AG09309 (cell line): ENCODE measurements at regions not wholly inside any gene's neighbourhood (a gene's known extent, or its start where the extent isn't known, plus 50 kb on each side); places are given as distances from the start of the nearest gene placed in this dataset.

Experiments
- DNase-seq: peaks from one replicate; pipeline ENCODE4 v3.0.0-alpha.2; 2010; ENCODE audit warnings: low read depth
- H3K4me3 ChIP-seq: 2 replicates; pipeline ENCODE4 v1.5.1; 2011; ENCODE audit warnings: mild to moderate bottlenecking, low read depth, low read length, moderate library complexity; ENCODE audit not compliant: control insufficient read depth
- CTCF ChIP-seq: IDR thresholded peaks from 2 replicates; pipeline ENCODE4 v1.5.1; 2011; ENCODE audit warnings: mild to moderate bottlenecking, low read depth, low read length, inconsistent platforms; ENCODE audit not compliant: insufficient read depth, control insufficient read depth; ENCODE audit errors: missing control alignments

DNA sequence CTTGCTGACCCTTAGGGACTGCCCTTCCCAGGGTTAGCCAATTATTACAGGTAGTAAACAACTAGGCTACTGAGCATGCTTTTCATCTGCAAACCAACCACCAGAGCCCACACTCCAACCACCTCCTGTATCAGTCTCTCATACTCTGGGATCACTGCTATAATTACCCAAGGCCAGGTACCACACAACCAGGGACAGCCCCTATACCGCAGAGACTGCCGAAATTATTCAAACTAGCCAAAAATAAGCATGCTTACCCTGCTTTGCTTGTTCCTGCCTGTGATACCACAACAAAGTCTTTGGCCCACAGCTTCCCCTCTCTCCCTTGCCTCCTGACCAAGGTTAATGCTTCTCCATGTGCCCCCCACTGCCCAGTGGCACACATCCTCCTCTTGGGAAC, 197.6 kb upstream of the SRRM4 start:
- no peak for TF ChIP-seq CTCF
- DNase-seq: no peak
- H3K4me3 ChIP-seq: no peak overlapping the region

DNA sequence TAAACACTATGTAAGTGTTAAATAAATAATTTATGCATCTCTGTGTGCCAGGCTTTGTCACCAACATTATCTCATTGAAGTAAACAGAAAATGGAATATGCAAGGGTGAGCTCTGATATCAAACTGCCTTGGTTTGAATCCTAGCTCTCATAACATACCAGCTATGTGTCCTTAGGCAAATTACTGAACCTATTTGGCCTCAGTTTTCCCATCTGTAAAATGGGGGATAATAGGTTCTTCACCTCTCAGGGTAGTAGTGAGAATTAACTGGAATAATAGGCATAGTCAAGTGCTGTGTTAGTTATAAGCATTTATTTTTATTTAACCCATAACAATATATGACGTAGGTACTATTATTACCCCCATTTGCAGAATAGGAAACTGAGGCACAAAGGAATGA, 190.8 kb upstream of the SRRM4 start:
- no peak for DNase-seq
- H3K4me3 ChIP-seq: no peak overlapping the region
- TF ChIP-seq CTCF: no peak

GRCh38 chr12:118813778-118814357, 167.5 kb upstream of the SRRM4 start:
- no peak for DNase-seq
- TF ChIP-seq CTCF: no peak
- H3K4me3 ChIP-seq: no peak overlapping the region

GRCh38 chr12:118816296-118816695, 165.0 kb upstream of the SRRM4 start:
- DNase-seq: no peak
- no peak for TF ChIP-seq CTCF
- H3K4me3 ChIP-seq: no peak overlapping the region

DNA sequence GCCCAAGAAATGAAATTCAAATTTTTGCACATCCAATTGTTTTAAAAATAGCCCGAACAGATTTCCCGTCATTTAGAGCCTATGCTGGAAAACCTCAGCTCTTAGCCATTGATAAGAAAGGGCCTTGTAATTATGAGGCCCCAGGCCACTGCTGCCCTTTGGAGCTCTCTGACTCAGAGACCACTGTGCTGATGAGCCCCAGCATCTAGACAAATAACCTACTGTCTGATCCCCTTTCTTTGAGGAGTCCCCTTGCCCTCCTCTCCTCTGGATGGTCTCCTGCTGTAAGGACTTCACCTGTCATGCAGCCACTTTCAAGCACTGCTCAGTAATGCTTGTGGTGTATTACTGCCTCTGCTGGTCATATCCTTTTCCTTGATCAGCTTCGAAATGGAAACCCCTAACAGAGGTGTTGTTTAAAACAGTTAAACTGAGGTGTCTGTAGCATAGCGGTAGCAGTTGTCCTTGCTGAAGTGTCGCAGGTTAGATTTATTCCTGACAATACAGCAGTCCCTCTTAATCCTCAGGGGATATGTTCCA, 159.9 kb upstream of the SRRM4 start:
- no peak for TF ChIP-seq CTCF
- no peak for DNase-seq
- no peak overlapping the region for H3K4me3 ChIP-seq

DNA sequence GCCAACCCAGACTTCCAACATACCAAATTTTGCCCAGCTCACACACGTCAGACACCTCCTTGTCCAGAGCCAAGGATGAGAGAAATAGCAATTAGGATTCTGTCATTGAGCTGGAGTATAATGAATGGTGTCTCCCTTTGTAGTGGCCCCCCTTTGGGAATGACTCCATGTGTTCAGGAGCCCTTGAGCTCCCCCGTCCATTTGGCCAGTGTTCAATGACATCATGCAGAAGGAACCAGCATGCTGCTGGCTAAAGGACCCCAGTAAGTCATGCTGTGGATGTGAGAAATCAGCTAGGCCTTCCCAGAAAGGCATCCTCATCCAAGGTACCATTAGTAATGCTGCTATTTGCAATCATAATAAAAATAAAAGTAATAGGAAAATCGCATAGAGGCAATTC, 158.8 kb upstream of the SRRM4 start:
- DNase-seq: no peak
- H3K4me3 ChIP-seq: no peak overlapping the region
- no peak for TF ChIP-seq CTCF
